ENCODE measurements at regions not wholly inside any gene's neighbourhood (a gene's known extent, or its start where the extent isn't known, plus 50 kb on each side); places are given as distances from the start of the nearest gene placed in this dataset.

DNA sequence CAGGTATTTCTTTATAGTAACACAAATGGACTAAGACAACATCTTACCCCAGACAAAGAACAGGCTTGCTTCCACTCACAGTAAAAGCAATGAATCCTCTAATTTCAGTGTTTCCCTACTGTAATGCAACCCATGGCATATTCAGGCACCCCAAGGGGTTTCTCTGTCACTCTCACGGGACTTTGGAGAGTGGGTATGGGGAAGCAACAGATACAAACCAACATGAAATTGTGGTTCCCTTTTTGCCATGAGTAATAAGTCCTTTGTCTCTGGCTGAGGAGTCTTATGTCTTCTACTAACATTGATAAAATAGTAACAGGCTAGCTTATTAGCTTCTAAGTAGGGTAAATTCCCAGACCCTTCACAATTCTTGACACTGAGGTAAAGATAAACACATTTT is 51.4 kb upstream of the AOAH start:
- intact Hi-C loops (cut with DNase I, micrococcal nuclease), result loop anchor here (5.0 kb wide), 2 partner anchors 53 to 407 kb away; partner anchors contain the start of gene AOAH (in 1 of the 2)
- peaks cover 47% of the 10 kb centered on the region for H3K4me1 ChIP-seq (ENCODE audit: insufficient read depth, low read length)
- H3K4me3 ChIP-seq (ENCODE audit: low read length), result no peak overlapping the region
- peaks cover 67% of the 10 kb centered on the region for H3K4me1 Mint-ChIP-seq (ENCODE audit: low read depth)
- no peaks in the 10 kb centered on the region for H3K9me3 ChIP-seq (ENCODE audit: control insufficient read depth in 1 of 2, insufficient read depth in 1 of 2, low read length in 2 of 2)
- CTCF ChIA-PET, result interaction anchor here (1.2 kb wide), 1 partner anchor 11 kb away, joined by 3 read pairs; no protein-coding TSS in a partner anchor
- no peaks in the 10 kb centered on the region for H3K27me3 Mint-ChIP-seq
- H3K36me3 Mint-ChIP-seq (ENCODE audit: low read depth), result peaks cover 3% of the 10 kb centered on the region
- POLR2A ChIA-PET, result interaction anchor here (0.7 to 4.3 kb wide), 6 partner anchors 9 to 360 kb away, joined by 3 to 48 read pairs (median 4); no protein-coding TSS in a partner anchor
- H3K27ac ChIP-seq (ENCODE audit: low read depth in 1 of 2, low read length in 2 of 2), result no peak overlapping the region
- TF ChIP-seq, protein P1, sequence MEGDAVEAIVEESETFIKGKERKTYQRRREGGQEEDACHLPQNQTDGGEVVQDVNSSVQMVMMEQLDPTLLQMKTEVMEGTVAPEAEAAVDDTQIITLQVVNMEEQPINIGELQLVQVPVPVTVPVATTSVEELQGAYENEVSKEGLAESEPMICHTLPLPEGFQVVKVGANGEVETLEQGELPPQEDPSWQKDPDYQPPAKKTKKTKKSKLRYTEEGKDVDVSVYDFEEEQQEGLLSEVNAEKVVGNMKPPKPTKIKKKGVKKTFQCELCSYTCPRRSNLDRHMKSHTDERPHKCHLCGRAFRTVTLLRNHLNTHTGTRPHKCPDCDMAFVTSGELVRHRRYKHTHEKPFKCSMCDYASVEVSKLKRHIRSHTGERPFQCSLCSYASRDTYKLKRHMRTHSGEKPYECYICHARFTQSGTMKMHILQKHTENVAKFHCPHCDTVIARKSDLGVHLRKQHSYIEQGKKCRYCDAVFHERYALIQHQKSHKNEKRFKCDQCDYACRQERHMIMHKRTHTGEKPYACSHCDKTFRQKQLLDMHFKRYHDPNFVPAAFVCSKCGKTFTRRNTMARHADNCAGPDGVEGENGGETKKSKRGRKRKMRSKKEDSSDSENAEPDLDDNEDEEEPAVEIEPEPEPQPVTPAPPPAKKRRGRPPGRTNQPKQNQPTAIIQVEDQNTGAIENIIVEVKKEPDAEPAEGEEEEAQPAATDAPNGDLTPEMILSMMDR (IDR thresholded peaks at IDR 0.05), result no peak
- peak overlapping the region; percentile 86 for H3K27ac Mint-ChIP-seq
- H3K36me3 ChIP-seq (ENCODE audit: insufficient read depth, low read length), result no peaks in the 10 kb centered on the region
- no peak for ATAC-seq (ENCODE audit: poor library complexity)
- H3K4me3 Mint-ChIP-seq, result peak overlapping the region; percentile 78
- H3K27me3 ChIP-seq (ENCODE audit: control insufficient read depth in 1 of 2, insufficient read depth in 2 of 2, low read length in 2 of 2), result no peaks in the 10 kb centered on the region
- peaks cover under 1% of the 10 kb centered on the region for H3K9me3 Mint-ChIP-seq
- DNase-seq, result peak in 3 of 14 experiments; percentile 8 to 65 (median 57)

DNA sequence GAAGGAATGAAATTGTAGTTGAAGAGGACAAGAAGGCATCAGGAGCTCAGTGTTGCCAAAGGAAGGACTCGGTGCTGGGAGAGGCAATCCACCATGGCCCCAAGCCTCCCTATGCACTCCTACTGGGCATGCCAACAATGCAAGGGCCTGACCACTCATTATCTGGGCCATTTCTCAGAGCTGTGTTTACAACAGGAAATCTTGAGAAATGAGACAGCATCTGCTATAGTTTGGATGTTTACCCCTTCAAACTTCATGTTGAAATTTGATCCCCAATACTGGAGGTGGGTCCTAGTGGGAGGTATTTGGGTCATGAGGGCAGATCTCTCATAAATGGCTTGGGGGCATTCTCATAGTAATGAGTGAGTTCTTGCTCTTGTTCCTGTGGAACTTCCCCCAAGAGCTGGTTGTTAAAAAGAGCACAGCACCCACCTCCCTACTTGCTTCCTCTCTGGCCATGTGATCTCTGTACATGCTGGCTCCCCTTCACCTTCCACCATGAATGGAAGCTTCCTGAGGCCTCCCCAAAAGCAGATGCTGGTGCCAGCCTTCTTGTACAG is 50.8 kb upstream of the AOAH start:
- no peaks in the 10 kb centered on the region for H3K9me3 ChIP-seq (ENCODE audit: control insufficient read depth in 1 of 2, insufficient read depth in 1 of 2, low read length in 2 of 2)
- no peaks in the 10 kb centered on the region for H3K27me3 ChIP-seq (ENCODE audit: control insufficient read depth in 1 of 2, insufficient read depth in 2 of 2, low read length in 2 of 2)
- no peak overlapping the region for H3K4me3 ChIP-seq (ENCODE audit: low read length)
- Mint-ChIP-seq H3K36me3 (ENCODE audit: low read depth) (no peaks in the 10 kb centered on the region), H3K27me3 (no peaks in the 10 kb centered on the region), H3K4me1 (ENCODE audit: low read depth) (peaks cover 61% of the 10 kb centered on the region), H3K9me3 (no peaks in the 10 kb centered on the region), H3K27ac (peak overlapping the region; percentile 86), H3K4me3 (no peak overlapping the region)
- peak in 3 of 14 experiments; percentile 49 to 60 (median 59) for DNase-seq
- peaks cover 42% of the 10 kb centered on the region for H3K4me1 ChIP-seq (ENCODE audit: insufficient read depth, low read length)
- no peaks in the 10 kb centered on the region for H3K36me3 ChIP-seq (ENCODE audit: insufficient read depth, low read length)
- TF ChIP-seq, protein P1 (IDR thresholded peaks at IDR 0.05), result no peak
- intact Hi-C loops (cut with DNase I, micrococcal nuclease), result loop anchor here (5.0 kb wide), 2 partner anchors 53 to 407 kb away; partner anchors contain the start of gene AOAH (in 1 of the 2)
- POLR2A ChIA-PET, result interaction anchor here (0.7 to 4.3 kb wide), 5 partner anchors 9 to 97 kb away, joined by 3 to 48 read pairs (median 3); no protein-coding TSS in a partner anchor
- CTCF ChIA-PET, result interaction anchor here (1.2 kb wide), 1 partner anchor 10 kb away, joined by 3 read pairs; no protein-coding TSS in a partner anchor
- ATAC-seq (ENCODE audit: poor library complexity), result no peak
- no peak overlapping the region for H3K27ac ChIP-seq (ENCODE audit: low read depth in 1 of 2, low read length in 2 of 2)

All from CD4-positive, alpha-beta T cell (primary cell).